ELF-1 (cell line): ENCODE measurements at regions not wholly inside any gene's neighbourhood (a gene's known extent, or its start where the extent isn't known, plus 50 kb on each side); places are given as distances from the start of the nearest gene placed in this dataset.
"Not testable (repeated sequence)": the region's sequence is repeated elsewhere in the genome, so short reads cannot be mapped to it uniquely, and the experiment has no call there.

Source experiments
- DNase-seq: peaks from one replicate; pipeline ENCODE4 v3.0.0-alpha.2; 2016; ENCODE audit warnings: low read depth, low spot score

DNA sequence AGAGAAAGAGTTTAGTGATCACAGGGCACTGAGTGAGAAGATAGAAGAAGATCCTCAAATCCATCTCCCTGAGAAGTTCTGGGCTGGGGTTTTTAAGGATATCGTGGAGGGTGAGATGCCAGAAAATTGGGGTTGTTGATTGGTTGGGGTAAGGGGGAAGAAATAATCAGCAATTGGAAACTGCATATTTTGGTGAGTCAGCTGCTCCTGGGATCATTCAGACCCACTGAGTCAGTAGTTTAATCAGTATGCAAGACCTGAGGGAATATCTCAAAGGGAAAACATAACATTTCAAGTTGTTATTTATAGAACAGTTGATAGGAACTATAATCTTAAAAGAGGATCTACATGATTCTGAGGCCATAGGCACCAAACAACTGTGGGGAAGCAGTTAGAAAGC, 183.4 kb downstream of the FCRL5 start:
- DNase-seq: not testable (repeated sequence)

DNA sequence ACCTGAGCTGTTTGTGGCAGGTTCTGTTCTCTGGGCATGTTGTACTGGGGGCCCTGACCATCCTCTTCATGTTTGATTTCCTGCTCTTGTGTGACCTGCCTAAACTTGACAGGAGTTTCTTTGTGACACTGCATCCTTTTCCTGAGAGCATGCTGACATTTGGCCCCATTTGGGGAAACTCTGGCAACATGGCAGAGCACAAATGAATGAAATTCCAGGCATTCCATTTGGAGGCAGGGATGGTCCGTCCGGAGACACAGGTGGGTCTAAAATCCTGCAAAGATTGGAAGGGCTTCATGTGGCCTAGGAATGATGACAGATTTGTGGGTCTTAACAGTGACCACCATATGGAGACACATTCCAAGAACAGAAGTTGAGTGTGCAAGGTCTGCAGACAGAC, 184.0 kb downstream of the FCRL5 start:
- DNase-seq: no peak

DNA sequence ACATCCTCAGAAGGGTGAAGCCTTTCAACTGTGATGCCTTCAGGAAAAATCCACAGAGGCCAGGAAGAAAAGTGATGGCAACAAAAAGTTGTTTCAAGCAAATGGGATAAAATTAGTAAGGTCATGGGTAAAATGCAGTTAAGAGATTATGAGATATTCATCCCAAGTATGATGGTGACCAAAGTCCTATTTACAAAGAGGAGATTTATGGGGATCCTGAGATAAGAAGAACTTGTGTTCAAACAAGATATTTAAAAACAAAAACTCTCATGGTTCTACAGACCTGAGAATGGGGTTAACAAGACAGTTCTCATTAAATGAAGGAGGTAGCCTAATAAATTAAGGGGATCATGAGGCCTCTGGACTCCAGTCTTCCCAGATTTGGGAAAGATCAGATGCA, 184.4 kb downstream of the FCRL5 start:
- no peak for DNase-seq

DNA sequence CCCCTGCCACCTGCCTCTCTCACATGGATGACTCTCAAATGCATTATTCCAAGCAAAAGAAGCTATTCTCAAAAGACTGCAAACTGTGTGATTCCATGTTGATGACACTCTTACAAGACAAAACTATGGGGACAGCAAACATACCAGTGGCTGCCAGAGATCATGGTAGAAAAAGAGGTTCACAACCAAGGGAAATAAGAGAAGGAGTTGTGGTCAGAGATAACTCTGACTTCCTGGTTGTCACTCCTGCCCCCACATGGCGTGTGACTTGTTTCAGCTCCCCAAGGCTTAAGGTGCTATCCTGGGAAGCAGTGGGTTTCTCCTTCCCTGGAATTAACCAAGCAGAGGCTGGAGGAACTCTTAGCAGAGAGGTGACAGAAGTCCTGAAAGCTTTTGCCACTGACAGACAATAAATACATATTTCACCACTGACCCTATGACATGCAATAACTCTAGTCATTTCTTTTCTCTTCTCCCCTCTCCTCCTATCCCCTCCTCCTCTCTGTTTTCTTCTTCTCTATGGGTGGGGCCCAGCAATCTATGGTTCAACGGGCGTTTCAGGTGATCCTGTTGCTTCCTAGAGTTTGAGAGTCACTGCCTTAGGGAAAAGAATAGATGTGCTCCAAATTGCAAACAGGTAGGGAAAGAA, 185.1 kb downstream of the FCRL5 start:
- no peak for DNase-seq

DNA sequence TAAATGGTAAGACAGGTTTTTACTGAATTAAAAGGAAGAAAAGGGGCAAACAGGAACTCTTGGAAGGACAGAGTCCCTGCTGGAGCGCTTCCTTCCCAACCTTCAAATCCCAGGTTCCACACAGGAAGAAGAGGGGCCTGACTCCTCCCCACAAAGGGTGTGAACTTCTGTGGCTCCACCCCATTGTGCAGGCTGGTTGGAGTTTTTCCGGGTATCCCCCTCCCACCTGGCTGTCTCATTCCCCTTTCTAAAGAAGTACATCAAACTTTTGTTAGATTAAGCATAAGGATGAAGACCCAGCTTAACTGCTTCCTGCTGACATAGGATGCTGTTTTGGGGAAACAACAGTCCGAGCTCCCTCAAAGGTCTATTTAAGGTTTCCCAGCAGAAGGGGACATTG, 187.7 kb downstream of the FCRL5 start:
- no peak for DNase-seq

DNA sequence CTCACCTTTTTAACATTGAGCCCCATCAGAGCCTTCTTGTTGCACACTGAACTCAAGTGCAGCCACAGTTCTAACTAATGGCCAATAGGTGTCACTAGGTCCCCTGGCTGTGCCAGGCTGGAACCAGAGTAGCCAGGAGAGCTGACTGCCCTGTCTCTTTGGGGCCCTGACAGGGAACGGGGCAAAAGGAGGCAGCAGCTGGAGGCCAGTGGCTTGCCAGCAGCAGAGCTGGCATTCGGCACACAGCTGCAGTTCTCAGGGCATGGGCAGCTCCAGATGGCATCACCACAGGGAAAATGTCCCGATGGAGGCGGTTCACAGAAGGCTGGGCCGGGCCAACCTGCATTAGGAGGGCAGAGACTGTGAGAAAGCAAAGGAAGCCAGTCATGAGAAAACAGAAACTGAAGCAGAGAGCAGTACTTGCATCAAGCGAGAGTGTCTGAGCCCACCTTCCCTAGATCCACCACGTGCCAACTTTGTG, 188.6 kb downstream of the FCRL5 start:
- peak; percentile 42 for DNase-seq

DNA sequence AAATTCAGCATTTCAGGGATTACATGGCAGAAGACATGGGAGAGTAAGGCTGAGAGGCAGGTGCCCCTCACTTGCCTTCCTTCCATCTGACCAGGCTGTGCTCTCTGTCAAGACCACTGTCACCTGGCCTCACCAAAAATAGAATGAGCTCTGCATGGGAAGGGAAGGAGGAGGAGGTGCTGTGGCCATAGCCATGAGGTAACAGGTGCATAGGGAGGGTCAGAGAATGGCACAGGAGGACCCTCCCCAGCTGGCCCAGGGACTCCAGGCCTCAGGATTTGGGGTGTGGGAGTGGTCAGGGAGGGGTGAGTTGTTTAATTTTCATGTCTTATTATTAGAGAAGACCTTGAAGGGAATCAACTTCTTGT, 192.3 kb downstream of the FCRL5 start:
- DNase-seq: no peak

DNA sequence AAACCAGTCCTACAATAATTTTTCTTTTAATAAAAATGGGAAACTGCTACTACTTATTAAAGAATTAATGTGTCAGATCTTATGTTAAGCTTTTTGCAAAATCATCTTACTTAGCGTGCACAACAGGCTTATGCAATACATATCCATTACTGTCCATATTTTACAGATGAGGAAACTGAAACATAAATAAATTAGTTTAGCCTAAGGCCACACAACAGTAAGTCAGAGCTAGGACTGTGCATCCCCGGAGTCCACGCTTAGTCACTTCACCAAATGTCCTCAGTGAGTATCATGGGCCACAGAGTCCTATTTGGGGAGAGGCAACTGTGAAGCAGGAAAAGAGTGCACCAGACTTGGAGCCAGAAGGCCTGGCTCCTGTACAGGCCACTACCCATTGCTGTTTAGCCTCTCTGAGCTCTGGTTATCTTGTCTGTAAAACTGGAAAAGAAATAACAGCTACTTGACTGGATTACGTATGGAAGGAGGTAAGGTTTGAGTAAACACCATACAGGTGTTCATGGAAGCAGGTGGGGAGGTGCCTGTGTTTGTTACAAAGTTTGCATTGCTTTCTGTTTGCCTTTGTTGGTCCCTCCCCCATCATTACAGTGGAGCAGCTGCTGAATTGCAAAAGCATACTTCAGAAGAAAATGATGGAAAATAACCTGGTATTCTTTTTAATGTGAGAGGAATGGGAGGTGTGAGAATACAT, 192.8 kb downstream of the FCRL5 start:
- no peak for DNase-seq

DNA sequence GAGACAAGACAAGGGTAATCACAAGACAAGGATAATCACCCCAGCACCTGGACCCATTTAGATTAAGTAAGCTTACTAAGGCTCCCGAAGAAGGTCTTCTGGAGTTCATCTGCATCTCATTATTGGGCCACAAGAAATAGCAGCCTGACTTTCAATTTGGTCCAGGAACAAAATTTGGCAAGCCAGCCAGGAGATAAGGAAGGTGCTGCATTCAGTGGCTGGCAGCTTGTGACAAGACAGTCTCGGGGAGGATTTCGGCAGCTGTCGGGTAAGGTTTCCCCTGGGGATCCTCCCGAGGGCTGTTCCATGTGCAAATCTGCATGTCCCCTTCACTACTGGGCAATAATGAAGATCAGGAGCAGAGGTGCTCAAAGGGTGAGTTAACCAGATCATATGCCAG, 195.2 kb downstream of the FCRL5 start:
- no peak for DNase-seq

DNA sequence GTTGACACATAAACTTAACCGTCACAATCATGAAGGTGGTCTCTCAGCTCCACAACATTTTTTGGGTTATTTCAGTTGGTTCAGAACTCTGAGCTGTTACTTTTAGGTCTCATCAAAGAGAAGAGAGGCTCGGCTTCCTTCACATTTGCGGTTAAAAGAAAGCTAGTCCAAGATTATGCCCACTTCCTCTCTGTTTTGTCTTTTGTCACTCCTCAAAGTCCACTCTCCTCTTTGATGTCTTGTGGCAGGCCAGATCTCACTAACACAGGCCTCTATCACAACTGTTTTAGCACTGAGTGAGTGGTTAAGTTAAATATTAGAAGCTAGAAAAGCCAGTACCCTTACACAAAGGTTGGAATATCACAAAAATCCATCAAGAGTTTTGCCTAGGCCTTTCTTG, 195.7 kb downstream of the FCRL5 start:
- no peak for DNase-seq

DNA sequence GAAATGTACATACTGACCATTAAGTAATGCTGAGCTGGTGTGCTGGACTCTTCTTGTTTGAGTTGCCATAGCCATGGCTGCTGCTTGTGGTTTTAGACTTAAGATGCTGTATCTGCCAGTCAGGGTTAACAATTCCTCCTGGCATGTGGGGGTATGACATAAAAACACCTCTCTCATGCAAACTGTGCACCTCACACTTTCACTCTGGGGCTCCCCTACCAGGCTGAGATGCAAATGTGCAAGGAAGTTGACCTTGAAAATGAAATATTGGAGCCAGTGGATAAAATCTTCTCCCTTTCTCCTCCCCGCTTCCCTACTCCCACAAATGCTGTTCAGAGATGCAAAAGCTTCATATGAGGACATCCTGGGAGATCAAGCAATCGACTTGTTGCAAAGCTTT, 198.8 kb downstream of the FCRL5 start:
- DNase-seq: no peak

DNA sequence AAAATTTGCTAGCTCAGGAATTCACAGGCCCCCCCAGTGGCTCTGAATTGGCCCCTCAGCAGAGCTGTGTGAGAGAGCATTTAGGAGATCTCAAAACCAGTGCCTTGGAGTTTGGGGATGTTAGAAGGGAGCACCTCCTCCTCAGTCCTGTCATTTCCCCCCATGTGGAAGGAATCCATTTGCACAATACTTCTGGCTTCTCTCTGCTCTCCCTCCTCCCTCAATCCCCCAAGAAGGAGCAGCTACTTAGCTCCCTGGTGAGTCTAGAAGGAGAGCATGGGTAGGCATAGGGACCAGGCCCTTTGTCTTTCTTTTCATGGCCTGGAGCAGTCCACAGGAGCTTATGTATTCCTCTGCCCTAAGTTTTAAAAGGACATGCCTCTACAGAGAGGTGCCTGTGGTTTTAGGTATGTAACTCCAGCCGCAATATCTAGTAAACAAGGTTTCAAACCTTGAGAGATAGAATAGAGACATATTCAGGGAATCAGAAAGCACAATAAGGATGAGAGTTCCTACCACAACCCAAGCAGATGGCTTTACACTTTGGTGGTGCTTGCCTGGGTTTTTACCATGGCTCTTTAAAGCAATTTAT, 199.4 kb downstream of the FCRL5 start:
- peak; percentile 15 for DNase-seq

DNA sequence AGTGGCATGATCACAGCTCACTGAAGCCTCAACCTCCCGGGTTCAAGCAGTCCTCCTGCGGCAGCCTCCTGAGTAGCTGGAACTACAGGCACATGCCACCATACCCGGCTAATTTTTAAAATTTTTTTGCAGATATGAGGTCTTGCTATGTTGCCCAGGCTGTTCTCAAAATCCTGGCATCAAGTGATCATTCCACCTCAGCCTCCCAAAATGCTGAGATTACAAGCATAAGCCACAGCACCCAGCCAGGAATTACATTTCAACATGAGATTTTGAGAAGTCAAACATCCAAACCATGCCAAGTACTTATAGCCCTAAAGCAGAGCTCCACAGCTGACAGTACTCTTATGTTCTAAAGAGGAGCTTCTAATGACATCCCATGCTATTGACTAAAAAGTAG, 200.1 kb downstream of the FCRL5 start:
- no peak for DNase-seq

DNA sequence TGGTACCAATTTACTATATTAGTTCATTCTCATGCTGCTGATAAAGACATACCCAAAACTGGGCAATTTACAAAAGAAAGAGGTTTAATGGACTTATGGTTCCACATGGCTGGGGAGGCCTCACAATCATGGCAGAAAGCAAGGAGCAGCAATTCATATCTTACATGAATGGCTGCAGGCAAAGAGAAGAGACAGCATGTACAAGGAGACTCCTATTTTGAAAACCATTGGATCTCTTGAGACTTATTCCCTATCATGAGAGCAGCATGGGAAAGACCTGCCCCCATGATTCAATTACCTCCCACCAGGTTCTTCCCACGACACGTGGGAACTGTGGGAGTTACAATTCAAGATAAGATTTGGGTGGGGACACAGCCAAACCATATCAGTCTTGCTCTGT, 200.5 kb downstream of the FCRL5 start:
- not testable (repeated sequence) for DNase-seq

DNA sequence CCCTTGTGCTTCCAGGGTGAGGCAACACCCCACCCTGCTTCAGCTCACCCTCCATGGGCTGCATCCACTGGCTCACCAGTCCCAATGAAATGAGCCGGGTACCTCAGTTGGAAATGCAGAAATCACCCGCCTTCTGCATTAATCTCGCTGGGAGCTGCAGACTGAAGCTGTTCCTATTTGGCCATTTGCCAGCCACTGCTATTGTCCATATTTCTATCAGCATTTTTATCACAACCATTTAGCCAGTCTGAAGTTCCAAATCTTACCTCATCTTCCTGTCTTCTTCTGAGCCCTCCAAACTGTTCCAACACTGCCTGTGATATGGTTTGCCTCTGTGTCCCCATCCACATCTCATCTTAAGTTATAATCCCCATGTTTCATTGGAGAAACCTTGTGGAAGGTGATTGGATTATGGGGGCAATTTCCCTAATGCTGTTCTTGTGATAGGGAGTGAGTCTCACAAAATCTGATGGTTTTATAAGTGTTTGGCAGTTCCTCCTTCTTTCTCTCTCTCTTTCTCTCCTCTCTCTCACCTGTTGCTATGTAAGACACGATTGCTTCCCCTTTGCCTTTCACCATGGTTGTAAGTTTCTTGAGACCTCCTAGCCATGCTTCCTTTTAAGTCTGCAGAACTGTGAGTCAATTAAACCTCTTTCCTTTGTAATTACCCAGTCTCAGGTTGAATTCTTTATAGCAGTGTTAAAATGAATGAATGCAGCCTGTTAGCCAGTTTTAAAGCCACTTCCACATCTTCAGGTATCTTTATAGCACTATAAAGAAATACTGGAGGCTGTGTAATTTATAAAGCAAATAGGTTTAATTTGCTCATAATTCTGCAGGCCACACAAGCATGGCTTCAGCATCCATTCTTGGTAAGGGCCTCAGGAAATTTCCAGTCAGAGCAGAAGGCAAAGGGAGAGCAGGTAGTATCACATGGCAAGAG, 203.5 kb downstream of the FCRL5 start:
- DNase-seq: no peak

DNA sequence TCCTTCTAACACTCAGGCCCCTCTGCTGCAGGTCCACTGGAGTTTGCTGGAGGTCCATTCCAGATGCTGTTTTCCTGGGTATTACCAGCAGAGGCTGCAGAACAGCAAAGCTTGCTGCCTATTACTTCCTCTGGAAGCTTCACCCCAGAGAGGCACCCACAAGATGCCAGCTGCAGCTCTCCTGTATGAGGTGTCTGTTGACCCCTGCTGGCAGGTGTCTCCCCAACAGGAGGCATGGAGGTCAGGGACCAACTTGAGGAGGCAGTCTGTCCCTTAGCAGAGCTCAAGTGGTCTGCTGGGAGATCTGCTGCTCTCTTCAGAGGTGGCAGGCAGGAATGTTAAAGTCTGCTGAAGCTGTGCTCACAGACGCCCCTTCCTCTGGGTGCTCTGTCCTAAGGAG, 204.8 kb downstream of the FCRL5 start:
- DNase-seq: no peak

DNA sequence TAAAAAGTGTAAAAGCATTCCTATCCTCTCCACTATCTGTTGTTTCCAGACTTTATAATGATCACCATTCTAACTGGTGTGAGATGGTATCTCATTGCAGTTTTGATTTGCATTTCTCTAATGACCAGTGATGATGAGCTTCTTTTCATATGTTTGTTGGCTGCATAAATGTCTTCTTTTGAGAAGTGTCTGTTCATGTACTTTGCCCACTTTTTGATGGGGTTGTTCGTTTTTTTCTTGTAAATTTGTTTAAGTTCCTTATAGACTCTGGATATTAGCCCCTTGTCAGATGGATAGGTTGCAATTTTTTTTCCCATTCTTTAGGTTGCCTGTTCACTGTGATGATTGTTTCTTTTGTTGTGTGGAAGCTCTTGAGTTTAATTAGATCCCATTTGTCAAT, 199.6 kb upstream of the ETV3 start:
- not testable (repeated sequence) for DNase-seq

DNA sequence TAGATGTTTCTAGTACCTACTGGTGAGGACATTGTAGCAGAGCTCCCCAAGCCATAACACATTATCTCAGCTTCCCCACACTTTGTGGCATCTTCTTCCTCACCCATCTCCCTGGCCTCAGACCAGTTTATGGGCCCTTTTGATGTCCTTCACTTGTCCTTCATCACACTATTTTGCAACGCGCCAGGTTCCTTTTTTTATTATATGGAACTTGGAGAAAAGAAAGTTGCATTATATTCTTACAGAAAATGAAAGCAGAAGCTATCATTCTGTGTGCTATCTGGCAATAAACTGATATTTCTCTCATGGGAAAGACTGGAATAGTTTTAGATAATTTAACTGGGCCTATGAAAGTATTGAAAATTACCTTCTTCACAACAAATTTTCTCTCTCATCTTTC, 196.9 kb upstream of the ETV3 start:
- DNase-seq: no peak

DNA sequence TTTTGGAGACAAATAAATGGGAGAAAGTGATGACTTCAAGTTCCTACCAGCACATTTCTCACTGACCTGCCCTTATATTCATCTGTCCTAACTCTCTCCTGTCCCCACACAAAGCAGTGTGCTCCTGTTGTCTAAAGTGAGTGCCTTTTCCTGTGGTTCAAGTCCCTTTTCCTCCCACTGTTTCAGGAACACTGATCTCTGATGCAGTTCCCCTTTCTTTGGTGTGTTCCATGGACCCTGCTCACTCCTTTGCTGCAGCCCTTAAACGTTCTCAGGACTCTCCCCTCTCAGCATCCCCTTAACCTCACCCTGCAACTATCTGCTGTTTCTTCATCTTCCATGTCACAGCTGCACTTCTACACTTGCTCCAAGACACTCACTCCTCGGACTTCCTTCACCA, 195.8 kb upstream of the ETV3 start:
- no peak for DNase-seq

DNA sequence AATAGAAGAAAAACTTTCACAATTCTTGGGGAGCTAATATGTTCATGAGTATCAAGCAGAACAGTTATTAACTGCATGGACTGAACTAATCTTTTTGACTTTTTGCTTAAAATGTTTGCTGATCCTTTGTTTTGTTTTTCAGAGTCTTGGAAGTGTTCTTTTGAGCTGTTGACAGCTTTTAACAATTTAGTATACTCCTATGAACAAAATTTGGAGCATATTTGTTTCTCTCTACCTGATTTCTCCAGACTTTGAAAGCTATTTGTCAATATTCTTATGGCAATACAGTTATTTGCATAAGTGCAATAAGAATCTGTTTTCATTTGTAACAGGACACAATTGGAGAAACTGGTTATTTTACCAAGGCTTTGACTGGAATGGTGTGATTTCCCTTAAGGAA, 192.0 kb upstream of the ETV3 start:
- not testable (repeated sequence) for DNase-seq

DNA sequence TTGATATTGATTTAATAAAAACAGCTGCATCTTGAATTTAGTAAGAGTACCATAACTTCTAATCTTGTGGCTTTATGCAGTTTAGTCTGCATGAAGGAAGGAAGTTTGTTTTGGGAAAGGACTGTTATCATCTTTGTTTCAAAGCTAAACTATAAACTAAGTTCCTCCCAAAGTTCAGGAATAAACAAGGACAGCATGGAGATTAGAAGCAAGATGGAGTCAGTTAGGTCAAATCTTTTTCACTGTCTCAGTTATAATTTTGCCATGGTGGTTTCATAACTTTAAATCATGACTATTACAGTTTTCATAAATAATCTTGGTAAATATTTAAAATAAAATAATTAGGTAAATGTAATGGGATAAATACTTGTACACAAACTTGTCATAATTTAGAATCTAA, 189.9 kb upstream of the ETV3 start:
- DNase-seq: not testable (repeated sequence)
